HG02870 (cell line): ENCODE measurements at regions not wholly inside any gene's neighbourhood (a gene's known extent, or its start where the extent isn't known, plus 50 kb on each side); places are given as distances from the start of the nearest gene placed in this dataset.

Experiments
- ATAC-seq: cut with Tn5 transposase; IDR thresholded peaks from one replicate; pipeline ENCODE4 v1.9.1; 2021; ENCODE audit warnings: mild to moderate bottlenecking, moderate library complexity; ENCODE audit not compliant: unreplicated experiment

GRCh38 chr2:66041902-66042657 lies 392.8 kb upstream of the MEIS1 start:
- no peak for ATAC-seq

GRCh38 chr2:66036948-66037347 lies 398.0 kb upstream of the MEIS1 start:
- ATAC-seq = no peak

- ATAC-seq = no peak
Observed at GRCh38 chr2:66034467-66034866, 400.5 kb upstream of the MEIS1 start.

DNA sequence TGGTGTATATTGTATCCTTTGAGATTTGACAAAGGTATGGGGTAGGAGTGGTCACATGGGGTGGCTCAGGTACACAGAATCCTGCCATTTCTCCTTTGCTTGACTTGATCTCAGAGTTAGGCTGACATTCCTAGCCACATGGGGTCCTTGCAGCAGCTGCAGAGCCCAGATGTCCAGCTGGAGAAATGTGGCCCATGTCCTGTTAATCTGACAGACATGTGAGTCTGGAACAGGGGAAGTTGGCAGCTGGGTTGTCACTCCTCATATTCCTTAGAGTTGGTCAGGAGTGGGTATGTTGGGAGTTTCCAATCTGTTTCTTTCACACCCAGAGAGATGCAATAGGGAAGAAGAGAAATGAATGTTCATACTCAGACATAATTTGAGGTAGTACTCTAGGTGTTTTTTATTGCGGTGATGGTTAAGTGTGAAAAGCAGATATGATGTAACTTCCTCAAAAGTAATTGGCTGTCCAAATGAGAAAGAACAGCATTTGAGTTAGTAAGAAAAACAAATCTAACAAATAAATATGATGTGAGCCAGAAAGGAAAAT lies 402.6 kb upstream of the MEIS1 start:
- ATAC-seq = no peak

DNA sequence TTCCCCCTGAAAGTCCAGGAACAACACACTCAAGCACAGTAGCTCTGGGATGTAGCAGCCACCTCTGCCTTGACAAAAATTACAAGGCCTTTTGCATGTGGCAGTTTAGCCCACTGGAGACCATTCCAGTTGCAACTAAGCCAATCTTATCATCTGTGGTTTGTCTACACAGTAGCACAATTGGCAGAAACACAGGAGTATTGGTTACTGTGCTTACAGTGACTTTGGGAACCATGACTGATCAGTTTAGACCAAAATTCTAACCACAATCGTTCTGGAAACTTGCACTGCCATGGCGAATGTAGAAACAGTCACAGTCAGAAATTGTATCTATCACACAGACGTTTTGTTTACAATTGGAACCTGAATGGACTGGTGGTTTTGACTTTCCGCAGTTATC lies 403.7 kb upstream of the MEIS1 start:
- no peak for ATAC-seq

GRCh38 chr2:66030553-66030952 lies 404.4 kb upstream of the MEIS1 start:
- no peak for ATAC-seq

GRCh38 chr2:66024391-66024790 lies 410.5 kb upstream of the MEIS1 start:
- ATAC-seq = no peak

GRCh38 chr2:66021296-66021695 lies 413.6 kb upstream of the MEIS1 start:
- ATAC-seq = no peak

DNA sequence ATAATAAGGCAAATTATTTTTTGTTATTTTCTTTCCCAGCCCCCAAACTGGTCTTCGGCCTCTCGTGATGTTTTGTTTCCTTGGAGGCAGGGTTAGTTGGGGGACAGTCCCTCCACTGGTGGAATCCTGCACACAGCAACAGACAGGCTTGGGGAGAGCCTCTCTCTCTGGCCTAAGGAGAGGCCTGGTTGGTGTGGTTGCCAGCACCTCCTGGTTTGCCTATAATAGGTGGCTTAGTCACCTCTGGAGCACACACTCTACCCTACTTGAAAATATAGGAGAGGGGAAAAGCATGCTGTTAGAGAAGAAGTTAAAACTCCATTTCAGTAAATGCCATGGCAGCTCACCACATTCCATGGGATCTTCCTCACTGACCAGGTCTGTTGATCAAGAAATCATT lies 417.2 kb upstream of the MEIS1 start:
- no peak for ATAC-seq

GRCh38 chr2:66014450-66014849 lies 420.5 kb upstream of the MEIS1 start:
- no peak for ATAC-seq

GRCh38 chr2:66013456-66013855 lies 421.5 kb upstream of the MEIS1 start:
- ATAC-seq = no peak

DNA sequence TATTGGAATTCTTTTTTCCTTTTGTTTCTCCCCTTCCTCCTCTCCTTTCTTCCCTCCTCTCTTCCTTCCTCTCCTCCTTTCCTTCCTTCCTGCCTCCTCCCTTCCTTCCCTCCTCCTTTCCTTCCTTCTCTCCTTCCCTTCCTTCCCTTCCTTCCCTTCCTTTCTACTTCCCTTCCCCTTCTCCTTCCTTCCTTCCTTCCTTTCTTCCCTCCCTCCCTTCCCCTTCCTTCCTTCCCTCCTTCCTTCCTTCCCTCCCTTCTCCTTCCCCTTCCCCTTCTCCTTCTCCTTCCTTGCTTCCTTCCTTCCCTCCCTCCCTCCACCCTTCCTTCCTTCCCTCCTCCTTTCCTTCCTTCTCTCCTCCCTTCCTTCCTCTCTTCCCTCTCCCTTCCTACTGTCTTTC lies 431.0 kb upstream of the MEIS1 start:
- no peak for ATAC-seq

- no peak for ATAC-seq
Observed at GRCh38 chr2:66001538-66001937, 433.4 kb upstream of the MEIS1 start.

DNA sequence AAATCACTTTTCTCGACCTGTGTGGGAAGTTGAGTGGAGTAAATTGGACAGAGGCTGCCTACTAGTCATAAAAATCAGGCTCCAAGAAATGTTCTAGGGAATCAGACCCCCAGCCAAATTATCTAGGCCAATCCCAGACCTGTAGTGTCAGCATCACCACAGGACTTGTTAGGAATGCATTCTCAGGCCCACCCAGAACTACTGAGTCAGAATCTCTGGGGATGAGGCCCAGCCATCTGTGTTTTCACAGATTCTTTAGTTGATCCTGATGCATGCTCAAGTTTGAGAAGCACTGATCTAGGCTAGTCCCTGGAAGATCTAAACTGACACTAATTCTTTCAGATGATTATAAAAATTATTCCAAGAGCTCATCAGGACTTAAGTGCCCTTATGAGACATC lies 434.0 kb upstream of the MEIS1 start:
- no peak for ATAC-seq

- no peak for ATAC-seq
Observed at GRCh38 chr2:65999796-66000195, 435.1 kb upstream of the MEIS1 start.

- ATAC-seq = no peak
Observed at GRCh38 chr2:65999103-65999502, 435.8 kb upstream of the MEIS1 start.

- ATAC-seq = no peak
Observed at GRCh38 chr2:65997961-65998360, 437.0 kb upstream of the MEIS1 start.

- ATAC-seq = no peak
Observed at GRCh38 chr2:65992198-65992554, 442.7 kb upstream of the MEIS1 start.

DNA sequence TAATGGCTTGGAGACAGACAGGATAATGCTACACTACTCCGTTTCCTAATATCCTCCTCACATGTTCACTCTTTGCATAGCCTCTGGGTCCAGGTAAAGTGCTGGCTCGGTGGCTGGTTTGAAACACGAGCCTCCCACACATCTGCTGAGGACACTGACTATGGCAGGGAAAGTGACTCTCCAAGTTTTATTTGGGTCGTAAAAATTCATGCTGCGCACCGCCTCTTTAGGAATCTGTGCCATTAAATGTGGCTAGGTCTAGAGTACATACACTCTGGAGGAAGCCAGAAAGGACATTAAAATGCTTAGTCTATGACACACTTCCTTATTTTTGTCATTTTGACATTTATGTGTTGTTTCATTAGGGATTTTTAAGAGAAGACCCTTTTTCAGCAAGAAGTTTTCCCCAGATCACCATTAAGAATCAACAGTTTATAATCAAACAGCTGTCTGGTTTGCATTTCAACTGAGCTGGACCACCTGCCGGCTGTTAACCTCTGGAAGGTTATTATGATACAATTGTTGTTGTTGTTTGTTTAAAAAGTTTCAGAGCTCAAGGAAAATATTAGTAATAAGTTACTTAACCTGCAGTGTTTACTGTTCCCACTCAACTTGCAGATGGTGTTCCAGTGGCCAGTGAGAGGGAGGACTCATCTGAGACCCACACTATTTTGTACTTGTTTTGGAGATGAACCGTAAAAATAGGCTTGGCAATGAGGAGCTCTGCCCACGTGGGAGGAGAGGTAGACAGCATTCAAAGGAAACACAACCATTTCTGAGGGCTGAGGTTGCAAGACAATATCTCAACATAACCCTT lies 443.3 kb upstream of the MEIS1 start:
- no peak for ATAC-seq

- no peak for ATAC-seq
Observed at GRCh38 chr2:65985986-65986385, 448.9 kb upstream of the MEIS1 start.

- ATAC-seq = no peak
Observed at GRCh38 chr2:65980531-65980930, 454.4 kb upstream of the MEIS1 start.

- ATAC-seq = no peak
Observed at GRCh38 chr2:65979446-65979845, 455.5 kb upstream of the MEIS1 start.
